PFSK-1 (cell line): ENCODE measurements at regions not wholly inside any gene's neighbourhood (a gene's known extent, or its start where the extent isn't known, plus 50 kb on each side); places are given as distances from the start of the nearest gene placed in this dataset.

Experiments
- FOXP2 ChIP-seq: optimal IDR thresholded peaks from 2 replicates; pipeline ENCODE3; 2011; ENCODE audit warnings: borderline replicate concordance, control low read depth, inconsistent platforms; ENCODE audit not compliant: insufficient read depth; ENCODE audit errors: extremely low read length, extremely low read depth
- POLR2AphosphoS5 ChIP-seq: IDR thresholded peaks from 2 replicates; pipeline ENCODE4 v1.6.1; 2012; ENCODE audit warnings: low read depth, mild to moderate bottlenecking, control low read depth, low read length, moderate library complexity
- REST ChIP-seq, 2 experiments: IDR thresholded peaks; 2 replicates each; pipeline versions ENCODE4 v1.6.1 to v1.8.0; 2011 to 2012; ENCODE audit warnings: low read depth in 2 of 2, low read length in 2 of 2, control low read depth in 1 of 2, inconsistent platforms in 1 of 2, mild to moderate bottlenecking in 1 of 2, moderate library complexity in 1 of 2; ENCODE audit not compliant: insufficient read depth in 1 of 2
- SIN3A ChIP-seq: IDR thresholded peaks from 2 replicates; pipeline ENCODE4 v1.6.1; 2012; ENCODE audit warnings: mild to moderate bottlenecking, low read length, moderate library complexity, borderline replicate concordance; ENCODE audit not compliant: insufficient read depth
- TAF1 ChIP-seq: IDR thresholded peaks from 2 replicates; pipeline ENCODE4 v1.6.1; 2012; ENCODE audit warnings: low read length, control low read depth, borderline replicate concordance; ENCODE audit not compliant: insufficient read depth

- TF ChIP-seq POLR2AphosphoS5 (no peak), REST (IDR thresholded peaks at IDR 0.05; ENCODE audit: insufficient read depth in 1 of 2, low read depth in 2 of 2, low read length in 2 of 2) (no peak), TAF1 (no peak)
Observed at GRCh38 chr1:238558156-238558555, 667.4 kb upstream of the ZP4 start.

GRCh38 chr1:238552271-238552670 lies 661.5 kb upstream of the ZP4 start:
- TF ChIP-seq TAF1 (no peak), FOXP2 (no peak), REST (IDR thresholded peaks at IDR 0.05; ENCODE audit: insufficient read depth in 1 of 2, low read depth in 2 of 2, low read length in 2 of 2) (no peak), POLR2AphosphoS5 (no peak), SIN3A (no peak)

GRCh38 chr1:238549137-238549536 lies 658.4 kb upstream of the ZP4 start:
- TF ChIP-seq SIN3A (no peak), TAF1 (no peak), REST (IDR thresholded peaks at IDR 0.05; ENCODE audit: insufficient read depth in 1 of 2, low read depth in 2 of 2, low read length in 2 of 2) (no peak), POLR2AphosphoS5 (no peak), FOXP2 (no peak)

- TF ChIP-seq REST (IDR thresholded peaks at IDR 0.05; ENCODE audit: insufficient read depth in 1 of 2, low read depth in 2 of 2, low read length in 2 of 2), result no peak
- TF ChIP-seq FOXP2, result no peak
- TF ChIP-seq POLR2AphosphoS5, result no peak
- no peak for TF ChIP-seq TAF1
Observed at GRCh38 chr1:238546118-238546517, 655.4 kb upstream of the ZP4 start.

- no peak for TF ChIP-seq SIN3A
- TF ChIP-seq POLR2AphosphoS5, result no peak
- no peak for TF ChIP-seq FOXP2
- no peak for TF ChIP-seq TAF1
- TF ChIP-seq REST (IDR thresholded peaks at IDR 0.05; ENCODE audit: insufficient read depth in 1 of 2, low read depth in 2 of 2, low read length in 2 of 2), result no peak
Observed at GRCh38 chr1:238537641-238538040, 646.9 kb upstream of the ZP4 start.
